ENCODE measurements at regions not wholly inside any gene's neighbourhood (a gene's known extent, or its start where the extent isn't known, plus 50 kb on each side); places are given as distances from the start of the nearest gene placed in this dataset.

DNA sequence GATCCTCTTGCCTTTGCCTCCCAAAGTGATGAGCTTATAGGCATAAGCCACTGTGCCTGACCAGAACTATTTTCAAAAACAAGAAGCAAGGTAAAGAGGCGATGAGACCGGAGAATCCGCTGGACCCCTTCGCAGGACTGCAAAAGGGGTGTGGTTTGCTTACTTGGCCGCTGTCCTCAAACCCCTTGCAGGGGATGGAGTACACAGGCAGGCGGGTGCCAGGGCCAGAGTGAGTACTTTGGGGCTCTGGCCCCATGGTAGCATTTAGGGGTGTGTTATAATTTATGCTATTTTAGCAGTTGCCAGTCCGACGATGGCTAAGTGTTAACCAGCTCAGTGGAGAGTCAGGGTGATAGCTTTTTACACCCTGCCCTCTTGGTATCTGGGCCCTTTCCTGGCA, 1454.9 kb downstream of the HACE1 start:
- Histone ChIP-seq H3K9me3 (ENCODE audit: control insufficient read depth, low read length) (no peaks in the 10 kb centered on the region), H3K27ac (ENCODE audit: low read depth in 1 of 2, low read length in 2 of 2) (no peak overlapping the region), H3K36me3 (ENCODE audit: control insufficient read depth in 1 of 2, insufficient read depth in 2 of 2, low read length in 1 of 2) (no peaks in the 10 kb centered on the region), H3K4me1 (ENCODE audit: control insufficient read depth in 1 of 2, insufficient read depth in 2 of 2, low read length in 2 of 2) (no peaks in the 10 kb centered on the region), H3K27me3 (ENCODE audit: control insufficient read depth in 1 of 2, insufficient read depth in 2 of 2, low read length in 1 of 2) (no peaks in the 10 kb centered on the region), H3K4me3 (ENCODE audit: low read length in 2 of 2) (no peak overlapping the region)
- 96% methylated on average over 8 of the region's 8 CpGs for WGBS, 2 donors
- DNase-seq (no peak), ATAC-seq (ENCODE audit: low FRiP score) (no peak)
- intact Hi-C loops (cut with DNase I) = no loop called here

DNA sequence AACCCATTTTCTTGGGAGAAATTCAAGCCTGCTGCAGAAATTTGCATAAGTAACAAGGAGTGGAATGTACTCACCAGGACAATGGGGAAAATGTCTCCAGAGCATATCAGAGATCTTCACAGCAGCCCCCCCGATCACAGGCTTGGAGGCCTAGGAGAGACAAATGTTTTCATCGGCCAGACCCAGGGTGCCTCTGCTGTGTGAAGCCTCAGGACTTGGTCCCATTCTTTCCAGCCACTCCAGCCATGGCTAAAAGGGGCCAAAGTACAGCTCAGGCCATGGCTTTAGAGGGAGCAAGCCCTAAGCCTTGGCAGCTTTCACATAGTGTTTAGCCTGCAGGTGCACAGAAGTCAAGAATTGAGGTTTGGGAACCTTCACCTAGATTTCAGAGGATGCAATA, 1463.0 kb downstream of the HACE1 start:
- Histone ChIP-seq H3K27ac (ENCODE audit: low read depth in 1 of 2, low read length in 2 of 2) (no peak overlapping the region), H3K36me3 (ENCODE audit: control insufficient read depth in 1 of 2, insufficient read depth in 2 of 2, low read length in 1 of 2) (no peaks in the 10 kb centered on the region), H3K9me3 (ENCODE audit: control insufficient read depth, low read length) (peaks cover 1% of the 10 kb centered on the region), H3K4me1 (ENCODE audit: control insufficient read depth in 1 of 2, insufficient read depth in 2 of 2, low read length in 2 of 2) (no peaks in the 10 kb centered on the region), H3K27me3 (ENCODE audit: control insufficient read depth in 1 of 2, insufficient read depth in 2 of 2, low read length in 1 of 2) (no peaks in the 10 kb centered on the region), H3K4me3 (ENCODE audit: low read length in 2 of 2) (no peak overlapping the region)
- intact Hi-C loops (cut with DNase I) = no loop called here
- 97 to 100% methylated on average over 2 of the region's 2 CpGs for WGBS, 2 donors
- ATAC-seq (ENCODE audit: low FRiP score) (no peak), DNase-seq (no peak)

DNA sequence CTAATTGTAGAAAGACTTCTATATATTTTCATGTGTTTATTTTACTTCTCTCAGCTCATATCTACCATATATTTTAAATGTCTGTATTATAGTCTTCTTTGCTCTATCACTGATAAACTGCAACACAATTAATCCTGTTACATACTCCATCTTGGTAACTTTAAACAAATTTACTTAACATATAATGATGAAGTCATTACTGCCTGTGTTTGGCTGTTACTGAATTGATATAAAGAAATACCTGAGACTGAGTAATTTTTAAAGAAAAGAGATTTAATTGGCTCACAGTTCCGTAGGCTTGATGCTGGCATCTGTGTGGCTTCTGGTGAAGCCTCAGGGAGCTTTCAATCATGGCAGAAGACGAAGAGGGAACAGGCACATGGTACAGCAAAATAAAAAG, 1480.4 kb downstream of the HACE1 start:
- Histone ChIP-seq H3K9me3 (ENCODE audit: control insufficient read depth, low read length) (no peaks in the 10 kb centered on the region), H3K27ac (ENCODE audit: low read depth in 1 of 2, low read length in 2 of 2) (no peak overlapping the region), H3K36me3 (ENCODE audit: control insufficient read depth in 1 of 2, insufficient read depth in 2 of 2, low read length in 1 of 2) (no peaks in the 10 kb centered on the region), H3K4me1 (ENCODE audit: control insufficient read depth in 1 of 2, insufficient read depth in 2 of 2, low read length in 2 of 2) (no peaks in the 10 kb centered on the region), H3K4me3 (ENCODE audit: low read length in 2 of 2) (no peak overlapping the region), H3K27me3 (ENCODE audit: control insufficient read depth in 1 of 2, insufficient read depth in 2 of 2, low read length in 1 of 2) (no peaks in the 10 kb centered on the region)
- WGBS, 2 donors = 85 to 90% methylated on average over 2 of the region's 2 CpGs
- DNase-seq (no peak), ATAC-seq (ENCODE audit: low FRiP score) (no peak)
- intact Hi-C loops (cut with DNase I) = no loop called here

DNA sequence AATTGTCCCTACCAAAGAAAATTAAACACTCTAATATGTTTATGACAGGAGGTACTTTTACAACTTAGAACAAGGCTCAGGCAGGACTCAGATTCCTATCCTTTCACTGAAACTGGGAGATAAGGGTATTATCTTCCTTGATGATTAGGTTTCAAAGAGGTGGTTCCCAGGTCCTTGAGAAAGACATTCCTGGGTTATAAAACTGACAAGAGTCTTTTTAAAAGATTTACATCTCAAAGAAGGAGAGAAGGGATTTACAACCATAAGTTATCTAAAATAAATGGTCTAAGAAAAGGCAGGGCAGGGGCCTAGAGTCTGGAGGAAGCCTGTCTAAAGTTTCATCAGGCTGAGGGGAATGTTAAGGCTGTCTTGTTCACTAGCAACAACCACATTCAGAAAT, 1492.5 kb downstream of the HACE1 start:
- intact Hi-C loops (cut with DNase I) = no loop called here
- Histone ChIP-seq H3K27me3 (ENCODE audit: control insufficient read depth in 1 of 2, insufficient read depth in 2 of 2, low read length in 1 of 2) (no peaks in the 10 kb centered on the region), H3K4me3 (ENCODE audit: low read length in 2 of 2) (no peak overlapping the region), H3K27ac (ENCODE audit: low read depth in 1 of 2, low read length in 2 of 2) (no peak overlapping the region), H3K9me3 (ENCODE audit: control insufficient read depth, low read length) (no peaks in the 10 kb centered on the region), H3K4me1 (ENCODE audit: control insufficient read depth in 1 of 2, insufficient read depth in 2 of 2, low read length in 2 of 2) (no peaks in the 10 kb centered on the region), H3K36me3 (ENCODE audit: control insufficient read depth in 1 of 2, insufficient read depth in 2 of 2, low read length in 1 of 2) (no peaks in the 10 kb centered on the region)
- ATAC-seq (ENCODE audit: low FRiP score) (no peak), DNase-seq (no peak)

DNA sequence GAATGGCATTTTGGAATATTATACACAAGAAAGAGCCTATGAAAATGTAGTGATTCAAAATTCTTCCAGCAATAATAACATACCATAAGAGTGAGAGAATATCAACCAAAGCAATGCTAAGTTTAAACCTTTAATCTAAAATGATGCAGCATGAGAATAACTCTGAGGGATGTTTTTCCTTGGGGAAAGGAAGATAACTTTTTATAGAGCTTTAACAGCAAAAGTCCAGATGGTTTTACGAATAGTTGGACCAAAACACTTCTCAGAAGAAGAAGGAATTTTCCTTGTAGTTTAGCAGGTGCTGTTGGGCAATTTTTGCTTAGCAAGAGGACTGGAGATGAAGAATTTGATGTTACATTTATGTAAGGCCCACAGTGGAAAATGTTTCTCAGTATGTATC, 1503.2 kb downstream of the HACE1 start:
- Histone ChIP-seq H3K4me1 (ENCODE audit: control insufficient read depth in 1 of 2, insufficient read depth in 2 of 2, low read length in 2 of 2) (no peaks in the 10 kb centered on the region), H3K9me3 (ENCODE audit: control insufficient read depth, low read length) (no peaks in the 10 kb centered on the region), H3K27me3 (ENCODE audit: control insufficient read depth in 1 of 2, insufficient read depth in 2 of 2, low read length in 1 of 2) (no peaks in the 10 kb centered on the region), H3K36me3 (ENCODE audit: control insufficient read depth in 1 of 2, insufficient read depth in 2 of 2, low read length in 1 of 2) (no peaks in the 10 kb centered on the region), H3K27ac (ENCODE audit: low read depth in 1 of 2, low read length in 2 of 2) (no peak overlapping the region), H3K4me3 (ENCODE audit: low read length in 2 of 2) (no peak overlapping the region)
- DNase-seq = no peak
- no peak for ATAC-seq (ENCODE audit: low FRiP score)
- whole genome bisulfite sequencing, 2 donors = 0 to 4% methylated on average over 1 of the region's 1 CpG
- intact Hi-C loops (cut with DNase I) = no loop called here

DNA sequence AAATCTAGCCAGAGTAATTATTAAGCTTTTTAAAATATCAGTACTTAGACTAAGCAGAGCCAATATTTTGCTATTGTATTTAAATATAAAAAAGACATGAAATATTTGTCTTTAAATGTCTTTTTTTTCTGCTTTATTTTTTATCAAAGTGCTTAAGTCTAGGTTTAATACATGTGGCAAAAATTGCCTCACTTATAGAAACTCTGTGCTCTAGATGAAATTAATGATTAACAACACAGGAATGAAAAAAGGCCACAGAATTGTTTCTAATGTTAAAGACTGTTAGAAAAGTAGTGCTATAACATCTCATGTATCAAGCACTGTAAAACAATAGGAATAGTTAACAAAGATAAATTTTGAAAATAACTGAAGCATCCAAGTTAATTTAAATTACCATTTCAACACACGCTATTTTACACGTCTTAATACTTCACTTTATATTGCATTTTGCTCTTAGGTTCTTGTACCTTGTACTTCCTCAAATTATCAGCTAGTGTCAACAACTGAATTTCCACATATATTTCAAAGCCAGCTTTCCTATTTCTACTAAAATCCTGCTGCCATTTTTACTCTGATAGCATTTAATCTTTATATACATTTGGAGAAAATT, 1515.1 kb downstream of the HACE1 start:
- ATAC-seq (ENCODE audit: low FRiP score) = no peak
- intact Hi-C loops (cut with DNase I) = no loop called here
- WGBS, 2 donors = 76 to 82% methylated on average over 2 of the region's 2 CpGs

DNA sequence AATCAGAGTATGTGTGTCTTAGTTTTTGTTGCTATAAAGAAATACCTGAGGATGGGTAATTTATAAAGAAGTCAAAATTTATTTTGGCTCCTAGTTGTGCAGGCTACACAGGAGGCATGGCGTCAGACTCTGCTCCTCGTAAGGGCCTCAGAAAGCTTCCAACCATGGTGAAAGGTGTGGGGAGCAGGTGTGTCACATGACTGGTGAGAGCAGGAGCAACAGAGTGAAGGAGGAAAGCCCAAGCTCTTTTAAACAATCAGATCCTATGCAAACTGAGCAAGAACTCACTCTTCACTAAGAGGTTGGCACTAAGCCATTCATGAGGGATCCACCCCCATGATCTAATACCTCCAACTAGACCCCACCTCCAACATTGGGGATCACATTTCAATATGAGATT, 1524.3 kb downstream of the HACE1 start:
- 76 to 81% methylated on average over 2 of the region's 2 CpGs for WGBS, 2 donors
- Histone ChIP-seq H3K9me3 (ENCODE audit: control insufficient read depth, low read length) (no peaks in the 10 kb centered on the region), H3K36me3 (ENCODE audit: control insufficient read depth in 1 of 2, insufficient read depth in 2 of 2, low read length in 1 of 2) (no peaks in the 10 kb centered on the region), H3K27me3 (ENCODE audit: control insufficient read depth in 1 of 2, insufficient read depth in 2 of 2, low read length in 1 of 2) (no peaks in the 10 kb centered on the region), H3K4me3 (ENCODE audit: low read length in 2 of 2) (no peak overlapping the region), H3K4me1 (ENCODE audit: control insufficient read depth in 1 of 2, insufficient read depth in 2 of 2, low read length in 2 of 2) (no peaks in the 10 kb centered on the region), H3K27ac (ENCODE audit: low read depth in 1 of 2, low read length in 2 of 2) (no peak overlapping the region)
- no peak for ATAC-seq (ENCODE audit: low FRiP score)
- DNase-seq = no peak
- intact Hi-C loops (cut with DNase I) = no loop called here

More for the DNA sequence above, 1515.1 kb downstream of the HACE1 start:
- H3K36me3 ChIP-seq (ENCODE audit: control insufficient read depth in 1 of 2, insufficient read depth in 2 of 2, low read length in 1 of 2) = no peaks in the 10 kb centered on the region
- H3K4me3 ChIP-seq (ENCODE audit: low read length in 2 of 2) = no peak overlapping the region
- H3K27me3 ChIP-seq (ENCODE audit: control insufficient read depth in 1 of 2, insufficient read depth in 2 of 2, low read length in 1 of 2) = no peaks in the 10 kb centered on the region
- DNase-seq = no peak
- H3K27ac ChIP-seq (ENCODE audit: low read depth in 1 of 2, low read length in 2 of 2) = no peak overlapping the region
- no peaks in the 10 kb centered on the region for H3K9me3 ChIP-seq (ENCODE audit: control insufficient read depth, low read length)
- H3K4me1 ChIP-seq (ENCODE audit: control insufficient read depth in 1 of 2, insufficient read depth in 2 of 2, low read length in 2 of 2) = no peaks in the 10 kb centered on the region

DNA sequence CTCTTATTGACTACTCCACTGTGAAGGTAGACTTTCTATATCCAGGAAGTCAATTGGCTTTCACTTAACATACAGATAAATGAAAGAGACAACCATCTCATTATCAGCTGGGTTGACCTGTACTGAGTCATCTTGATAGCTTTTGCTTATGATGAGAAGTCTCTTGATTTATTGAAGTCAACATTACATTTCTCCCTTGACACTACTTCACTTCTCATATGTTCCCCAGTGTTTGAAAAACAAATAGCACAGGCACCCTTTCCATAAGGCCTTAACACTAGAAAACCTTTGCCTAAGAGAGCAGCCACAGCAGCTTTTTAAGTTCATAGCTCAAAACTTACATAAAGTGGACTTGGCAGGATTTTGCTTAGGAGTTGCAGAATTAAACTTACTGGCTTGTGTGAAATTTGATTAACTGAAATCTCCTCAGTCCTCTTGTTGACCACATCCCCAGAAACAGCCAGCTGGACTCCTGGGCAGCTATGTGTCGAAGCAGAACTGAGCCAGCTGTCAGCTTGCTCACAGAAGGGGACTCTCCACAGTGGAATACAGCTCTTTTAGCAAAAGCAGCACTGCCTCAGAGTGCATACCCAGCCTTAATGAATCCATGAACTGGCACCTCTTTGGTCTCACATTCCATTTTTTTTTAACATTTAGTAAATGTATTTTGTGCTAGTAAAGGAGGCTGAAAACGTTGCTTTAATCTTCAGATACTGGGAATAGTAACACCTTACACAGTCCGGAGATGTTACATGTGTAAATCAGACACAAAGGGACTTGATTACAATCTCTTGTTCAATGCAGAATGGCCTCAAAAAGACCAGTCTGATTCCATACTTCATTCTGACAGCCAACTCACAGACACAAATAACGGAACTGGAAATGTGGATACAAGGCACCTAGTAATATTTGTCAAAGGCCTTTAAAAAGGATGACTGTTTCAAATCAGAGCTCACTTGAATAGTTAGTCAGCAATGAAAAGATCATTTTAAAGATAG, 1532.7 kb downstream of the HACE1 start:
- Histone ChIP-seq H3K4me1 (ENCODE audit: control insufficient read depth in 1 of 2, insufficient read depth in 2 of 2, low read length in 2 of 2) (no peaks in the 10 kb centered on the region), H3K27me3 (ENCODE audit: control insufficient read depth in 1 of 2, insufficient read depth in 2 of 2, low read length in 1 of 2) (no peaks in the 10 kb centered on the region), H3K4me3 (ENCODE audit: low read length in 2 of 2) (no peak overlapping the region), H3K36me3 (ENCODE audit: control insufficient read depth in 1 of 2, insufficient read depth in 2 of 2, low read length in 1 of 2) (no peaks in the 10 kb centered on the region), H3K9me3 (ENCODE audit: control insufficient read depth, low read length) (no peaks in the 10 kb centered on the region), H3K27ac (ENCODE audit: low read depth in 1 of 2, low read length in 2 of 2) (no peak overlapping the region)
- intact Hi-C loops (cut with DNase I) = no loop called here
- 16 to 29% methylated on average over 4 of the region's 4 CpGs for WGBS, 2 donors
- DNase-seq (no peak), ATAC-seq (ENCODE audit: low FRiP score) (no peak)

DNA sequence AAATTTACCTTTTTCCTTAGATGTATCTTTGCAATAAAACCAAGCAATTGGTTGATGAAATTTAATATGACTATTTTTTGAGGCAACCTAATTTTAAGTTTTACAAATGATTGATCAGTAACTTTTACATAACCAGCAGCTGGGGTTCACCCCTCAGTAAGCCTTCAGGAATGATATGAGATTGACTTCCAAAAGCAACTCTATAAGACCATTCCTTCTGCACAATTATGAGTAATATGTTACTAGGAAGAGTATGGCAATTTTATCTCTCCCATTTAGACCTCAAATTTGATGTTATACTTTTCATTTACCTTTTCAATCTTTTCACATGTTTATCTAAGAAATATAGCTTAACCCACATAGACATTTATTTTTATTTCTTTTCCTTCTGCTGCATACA, 1546.3 kb downstream of the HACE1 start:
- H3K27me3 ChIP-seq (ENCODE audit: control insufficient read depth in 1 of 2, insufficient read depth in 2 of 2, low read length in 1 of 2) = no peaks in the 10 kb centered on the region
- peaks cover 4% of the 10 kb centered on the region for H3K9me3 ChIP-seq (ENCODE audit: control insufficient read depth, low read length)
- no peak for DNase-seq
- no peak for ATAC-seq (ENCODE audit: low FRiP score)
- no peaks in the 10 kb centered on the region for H3K36me3 ChIP-seq (ENCODE audit: control insufficient read depth in 1 of 2, insufficient read depth in 2 of 2, low read length in 1 of 2)
- no peak overlapping the region for H3K4me3 ChIP-seq (ENCODE audit: low read length in 2 of 2)
- intact Hi-C loops (cut with DNase I) = no loop called here
- H3K27ac ChIP-seq (ENCODE audit: low read depth in 1 of 2, low read length in 2 of 2) = no peak overlapping the region
- no peaks in the 10 kb centered on the region for H3K4me1 ChIP-seq (ENCODE audit: control insufficient read depth in 1 of 2, insufficient read depth in 2 of 2, low read length in 2 of 2)
